SK-N-SH (cell line): ENCODE measurements at regions not wholly inside any gene's neighbourhood (a gene's known extent, or its start where the extent isn't known, plus 50 kb on each side); places are given as distances from the start of the nearest gene placed in this dataset.
A peak's percentile ranks its signal among the peaks of the same experiment; 100 is the strongest.

Experiments
- CTCF ChIA-PET: fragments of 300-600, 350-600 bp; formaldehyde crosslinking; extraction: SDS; loops from one replicate; lab custom pipeline; 2021; lab: Yijun Ruan, JAX
- POLR2A ChIA-PET: fragments of 350-600 bp; sonication (Branson Sonifier 250); formaldehyde crosslinking; extraction: SDS; loops from one replicate; lab custom pipeline; 2020; ENCODE audit warnings: antibody characterized with exemption, inconsistent platforms; lab: Yijun Ruan, JAX
- DNase-seq: peaks from one replicate; pipeline ENCODE4 v3.0.0; 2012
- H2AFZ ChIP-seq: fragments of 200-600 bp; sonication (generic); 2 replicates; pipeline ENCODE4 v1.8.1; 2016; ENCODE audit warnings: antibody characterized with exemption, mild to moderate bottlenecking, low read depth
- H3F3A ChIP-seq: fragments of 200-600 bp; sonication (generic); replicated peaks from 2 replicates; pipeline ENCODE3; 2016; ENCODE audit warnings: antibody characterized with exemption, mild to moderate bottlenecking; ENCODE audit not compliant: insufficient read depth
- H3K27ac ChIP-seq, 2 experiments: fragments of 200-500 bp in 1 of 2; fragments of 200-600 bp in 1 of 2; sonication (Bioruptor generic) in 1 of 2; sonication (generic), shearing (Covaris generic) in 1 of 2; 2 replicates each; pipeline versions ENCODE4 v1.5.1 to v1.6.1; 2014 to 2016; ENCODE audit warnings: low read depth in 2 of 2, inconsistent platforms in 1 of 2, low read length in 1 of 2, mild to moderate bottlenecking in 1 of 2, mixed read lengths in 1 of 2
- H3K27me3 ChIP-seq: fragments of 200-600 bp; sonication (generic), shearing (Covaris generic); 2 replicates; pipeline ENCODE4 v1.6.1; 2016; ENCODE audit warnings: mixed run types; ENCODE audit not compliant: insufficient read depth
- H3K36me3 ChIP-seq, 2 experiments: fragments of 200-500 bp in 1 of 2; fragments of 200-600 bp in 1 of 2; sonication (Bioruptor generic) in 1 of 2; sonication (generic) in 1 of 2; replicated peaks in 1 of 2; 2 replicates each; pipeline versions ENCODE3 to v1.5.1; 2014 to 2016; ENCODE audit warnings: low read length in 1 of 2, mild to moderate bottlenecking in 1 of 2; ENCODE audit not compliant: insufficient read depth in 2 of 2, control insufficient read depth in 1 of 2
- H3K4me1 ChIP-seq, 2 experiments: fragments of 200-500 bp in 1 of 2; fragments of 200-600 bp in 1 of 2; sonication (Bioruptor generic) in 1 of 2; sonication (generic), shearing (Covaris generic) in 1 of 2; 2 replicates each; pipeline versions ENCODE4 v1.5.1 to v1.6.1; 2014 to 2016; ENCODE audit warnings: low read depth in 1 of 2, low read length in 1 of 2, mixed run types in 1 of 2; ENCODE audit not compliant: insufficient read depth in 2 of 2, control insufficient read depth in 1 of 2
- H3K4me2 ChIP-seq: fragments of 200-600 bp; sonication (generic), shearing (Covaris generic); 2 replicates; pipeline ENCODE4 v1.6.1; 2017; ENCODE audit warnings: mixed run types
- H3K4me3 ChIP-seq, 2 experiments: fragments of 200-500 bp in 1 of 2; fragments of 200-600 bp in 1 of 2; sonication (Bioruptor generic) in 1 of 2; sonication (generic), shearing (Covaris generic) in 1 of 2; 2 replicates each; pipeline versions ENCODE4 v1.5.1 to v1.8.1; 2014 to 2016; ENCODE audit warnings: low read depth in 2 of 2, inconsistent platforms in 1 of 2, low read length in 1 of 2, mild to moderate bottlenecking in 1 of 2, mixed read lengths in 1 of 2, moderate library complexity in 1 of 2
- H3K79me2 ChIP-seq: fragments of 200-600 bp; sonication (generic); 2 replicates; pipeline ENCODE4 v1.8.1; 2017; ENCODE audit warnings: mild to moderate bottlenecking; ENCODE audit not compliant: insufficient read depth
- H3K9ac ChIP-seq: fragments of 200-600 bp; sonication (generic); 2 replicates; pipeline ENCODE4 v1.6.1; 2017; ENCODE audit warnings: mixed run types
- H3K9me2 ChIP-seq: fragments of 200-600 bp; sonication (generic); 2 replicates; pipeline ENCODE4 v1.6.1; 2017; ENCODE audit warnings: mixed run types
- H3K9me3 ChIP-seq: fragments of 200-600 bp; sonication (generic); 2 replicates; pipeline ENCODE4 v1.6.1; 2017; ENCODE audit warnings: mixed run types, mild to moderate bottlenecking, moderate library complexity
- H4K20me1 ChIP-seq: fragments of 200-600 bp; sonication (generic); 2 replicates; pipeline ENCODE4 v1.6.1; 2017; ENCODE audit warnings: mild to moderate bottlenecking, mixed run types; ENCODE audit not compliant: insufficient read depth
- CHD2 ChIP-seq: fragments of 150-350 bp; IDR thresholded peaks from 2 replicates; pipeline ENCODE4 v1.6.1; 2018; ENCODE audit warnings: low read length; ENCODE audit not compliant: partially characterized antibody
- EZH2phosphoT487 ChIP-seq: fragments of 200-600 bp; sonication (generic); IDR thresholded peaks from 2 replicates; pipeline ENCODE4 v1.6.1; 2017; ENCODE audit warnings: low read depth, mixed run types, mild to moderate bottlenecking, antibody characterized with exemption, moderate library complexity, borderline replicate concordance
- FOSL2 ChIP-seq: IDR thresholded peaks from 2 replicates; pipeline ENCODE4 v1.4.0; 2012; ENCODE audit warnings: low read depth, mild to moderate bottlenecking, moderate library complexity, borderline replicate concordance
- FOXJ3 ChIP-seq: sonication (generic); formaldehyde crosslinking; IDR thresholded peaks from 2 replicates; pipeline ENCODE4 v1.5.1; 2020; ENCODE audit warnings: mild to moderate bottlenecking, missing genetic modification reagents
- FOXM1 ChIP-seq: IDR thresholded peaks from 2 replicates; pipeline ENCODE4 v1.4.0; 2012; ENCODE audit warnings: low read depth, mild to moderate bottlenecking
- GABPA ChIP-seq: IDR thresholded peaks from 2 replicates; pipeline ENCODE4 v1.4.0; 2012; ENCODE audit warnings: low read depth, mild to moderate bottlenecking
- GATA2 ChIP-seq: sonication (generic); formaldehyde crosslinking; IDR thresholded peaks from 2 replicates; pipeline ENCODE4 v1.5.0; 2020; ENCODE audit warnings: mild to moderate bottlenecking, missing genetic modification reagents
- IRF3 ChIP-seq: fragments of 150-350 bp; IDR thresholded peaks from 2 replicates; pipeline ENCODE4 v1.6.1; 2016; ENCODE audit warnings: mild to moderate bottlenecking, low read depth, low read length
- JUND ChIP-seq: IDR thresholded peaks from 2 replicates; pipeline ENCODE4 v1.4.0; 2012
- MAX ChIP-seq: IDR thresholded peaks from 2 replicates; pipeline ENCODE4 v1.4.0; 2012; ENCODE audit warnings: low read depth
- MEF2A ChIP-seq: IDR thresholded peaks from 2 replicates; pipeline ENCODE4 v1.4.0; 2012; ENCODE audit warnings: low read depth, borderline replicate concordance
- MXI1 ChIP-seq: IDR thresholded peaks from 2 replicates; pipeline ENCODE4 v1.6.1; 2012; ENCODE audit warnings: mild to moderate bottlenecking, low read depth, low read length, improper control_type of control experiment
- NFIC ChIP-seq: IDR thresholded peaks from 2 replicates; pipeline ENCODE4 v1.4.0; 2012; ENCODE audit warnings: borderline replicate concordance
- NRF1 ChIP-seq: IDR thresholded peaks from 2 replicates; pipeline ENCODE4 v1.6.1; 2012; ENCODE audit warnings: low read depth, mild to moderate bottlenecking, low read length
- PBX3 ChIP-seq: IDR thresholded peaks from 2 replicates; pipeline ENCODE4; 2012
- POLR2AphosphoS5 ChIP-seq: IDR thresholded peaks from 2 replicates; pipeline ENCODE4 v1.6.1; 2012; ENCODE audit warnings: low read depth, low read length
- RAD21 ChIP-seq: IDR thresholded peaks from 2 replicates; pipeline ENCODE4 v1.6.1; 2012; ENCODE audit warnings: mild to moderate bottlenecking, low read length
- RCOR1 ChIP-seq: fragments of 150-350 bp; IDR thresholded peaks from 2 replicates; pipeline ENCODE4 v1.6.1; 2017; ENCODE audit warnings: antibody characterized with exemption, low read length
- REST ChIP-seq: IDR thresholded peaks from 2 replicates; pipeline ENCODE4 v1.6.1; 2012; ENCODE audit warnings: mild to moderate bottlenecking, low read depth, low read length, moderate library complexity
- RFX5 ChIP-seq: IDR thresholded peaks from 2 replicates; pipeline ENCODE4 v1.6.1; 2012; ENCODE audit warnings: mild to moderate bottlenecking, improper control_type of control experiment, low read length
- SIN3A ChIP-seq: IDR thresholded peaks from 2 replicates; pipeline ENCODE4 v1.6.1; 2012; ENCODE audit warnings: low read depth, mild to moderate bottlenecking, low read length, moderate library complexity, borderline replicate concordance
- SMC3 ChIP-seq: IDR thresholded peaks from 2 replicates; pipeline ENCODE4 v1.6.1; 2012; ENCODE audit warnings: low read depth, low read length, improper control_type of control experiment
- TCF12 ChIP-seq: IDR thresholded peaks from 2 replicates; pipeline ENCODE4 v1.4.0; 2012
- USF1 ChIP-seq: IDR thresholded peaks from 2 replicates; pipeline ENCODE4 v1.4.0; 2012; ENCODE audit warnings: low read depth, borderline replicate concordance
- USF2 ChIP-seq: fragments of 150-350 bp; IDR thresholded peaks from 2 replicates; pipeline ENCODE4 v1.6.1; 2017; ENCODE audit warnings: antibody characterized with exemption, low read length, low read depth, borderline replicate concordance
- WGBS: methylation state at CpG from one replicate; pipeline ENCODE4 v1.1.6; 2017; ENCODE audit warnings: low lambda C conversion rate; 5-methylcytosine and 5-hydroxymethylcytosine counted together

GRCh38 chr4:95949136-95949765 is 109.4 kb downstream of the PDHA2 start:
- H3F3A ChIP-seq, result no peaks in the 10 kb centered on the region
- no peaks in the 10 kb centered on the region for H3K9me2 ChIP-seq
- no peak for DNase-seq
- H4K20me1 ChIP-seq, result no peaks in the 10 kb centered on the region
- WGBS, result 17% methylated on average over 3 of the region's 3 CpGs
- no peak overlapping the region for H3K9ac ChIP-seq
- no peak overlapping the region for H3K4me3 ChIP-seq
- no peak overlapping the region for H3K4me2 ChIP-seq
- H3K9me3 ChIP-seq, result no peaks in the 10 kb centered on the region; the same call in 1 of the 2 replicates
- no peaks in the 10 kb centered on the region for H3K4me1 ChIP-seq
- H3K36me3 ChIP-seq, result no peaks in the 10 kb centered on the region
- no peaks in the 10 kb centered on the region for H3K79me2 ChIP-seq
- ChIA-PET CTCF (no interaction called here), POLR2A (interaction anchor here (0.6 kb wide), 1 partner anchor 619 kb away, joined by 3 read pairs; no protein-coding TSS in a partner anchor)
- H2AFZ ChIP-seq, result no peak overlapping the region
- no peaks in the 10 kb centered on the region for H3K27me3 ChIP-seq
- peak overlapping the region in 1 of 2 experiments; percentile 5; a peak in 1 of 4 replicates for H3K27ac ChIP-seq
- no peak for TF ChIP-seq SIN3A
- TF ChIP-seq USF1, result no peak
- TF ChIP-seq GABPA, result no peak
- TF ChIP-seq MXI1, result no peak
- TF ChIP-seq FOSL2, result peak; percentile 46
- no peak for TF ChIP-seq USF2
- TF ChIP-seq FOXM1, result no peak
- TF ChIP-seq RFX5, result no peak
- TF ChIP-seq EZH2phosphoT487, result no peak
- TF ChIP-seq CHD2, result no peak
- no peak for TF ChIP-seq GATA2
- peak; percentile 33; the same call in 1 of the 2 replicates for TF ChIP-seq JUND
- no peak for TF ChIP-seq REST
- TF ChIP-seq PBX3, result peak; percentile 50
- no peak for TF ChIP-seq RAD21
- TF ChIP-seq NRF1, result no peak
- TF ChIP-seq SMC3, result no peak
- no peak for TF ChIP-seq IRF3
- TF ChIP-seq POLR2AphosphoS5, result no peak
- no peak for TF ChIP-seq MAX
- no peak for TF ChIP-seq FOXJ3 (CRISPR knock-in tag)
- no peak for TF ChIP-seq MEF2A
- no peak for TF ChIP-seq NFIC
- TF ChIP-seq TCF12, result peak; percentile 52
- no peak for TF ChIP-seq RCOR1
